Choroid plexus epithelial cell (primary cell): ENCODE measurements at regions not wholly inside any gene's neighbourhood (a gene's known extent, or its start where the extent isn't known, plus 50 kb on each side); places are given as distances from the start of the nearest gene placed in this dataset.

ENCODE experiments used
- DNase-seq: peaks from one replicate; pipeline ENCODE4 v3.0.0-alpha.2; 2010; ENCODE audit warnings: low read depth
- H3K4me3 ChIP-seq: 2 replicates; pipeline ENCODE4 v1.5.1; 2011; ENCODE audit warnings: low read depth, mild to moderate bottlenecking, control low read depth, low read length, moderate library complexity
- TF ChIP-seq, protein P1 (sequence below): conservative IDR thresholded peaks from 2 replicates; pipeline ENCODE4 v1.5.1; 2011; ENCODE audit warnings: low read depth, mild to moderate bottlenecking, control low read depth, inconsistent platforms, low read length, moderate library complexity

DNA sequence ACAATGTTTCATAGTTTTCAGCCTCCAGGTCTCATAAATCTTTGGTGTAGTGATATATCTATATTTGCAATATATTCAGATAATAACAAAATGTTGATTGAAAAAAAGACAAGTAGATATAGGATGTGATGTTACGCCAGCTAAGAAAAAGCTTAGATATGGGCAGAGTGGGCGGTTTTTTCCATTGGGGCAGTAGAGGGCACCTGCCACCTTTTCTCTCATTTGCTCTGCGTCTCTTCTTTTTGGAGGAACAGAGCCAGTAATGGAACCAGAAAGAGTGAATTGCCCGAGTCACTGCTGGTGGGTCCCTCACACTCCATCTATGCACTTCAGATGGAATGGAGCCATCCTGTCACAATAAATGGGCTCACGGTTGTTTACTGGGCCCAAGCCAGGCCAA lies 62.1 kb upstream of the FANCC start:
- TF ChIP-seq, protein P1, sequence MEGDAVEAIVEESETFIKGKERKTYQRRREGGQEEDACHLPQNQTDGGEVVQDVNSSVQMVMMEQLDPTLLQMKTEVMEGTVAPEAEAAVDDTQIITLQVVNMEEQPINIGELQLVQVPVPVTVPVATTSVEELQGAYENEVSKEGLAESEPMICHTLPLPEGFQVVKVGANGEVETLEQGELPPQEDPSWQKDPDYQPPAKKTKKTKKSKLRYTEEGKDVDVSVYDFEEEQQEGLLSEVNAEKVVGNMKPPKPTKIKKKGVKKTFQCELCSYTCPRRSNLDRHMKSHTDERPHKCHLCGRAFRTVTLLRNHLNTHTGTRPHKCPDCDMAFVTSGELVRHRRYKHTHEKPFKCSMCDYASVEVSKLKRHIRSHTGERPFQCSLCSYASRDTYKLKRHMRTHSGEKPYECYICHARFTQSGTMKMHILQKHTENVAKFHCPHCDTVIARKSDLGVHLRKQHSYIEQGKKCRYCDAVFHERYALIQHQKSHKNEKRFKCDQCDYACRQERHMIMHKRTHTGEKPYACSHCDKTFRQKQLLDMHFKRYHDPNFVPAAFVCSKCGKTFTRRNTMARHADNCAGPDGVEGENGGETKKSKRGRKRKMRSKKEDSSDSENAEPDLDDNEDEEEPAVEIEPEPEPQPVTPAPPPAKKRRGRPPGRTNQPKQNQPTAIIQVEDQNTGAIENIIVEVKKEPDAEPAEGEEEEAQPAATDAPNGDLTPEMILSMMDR, result no peak
- DNase-seq, result no peak

DNA sequence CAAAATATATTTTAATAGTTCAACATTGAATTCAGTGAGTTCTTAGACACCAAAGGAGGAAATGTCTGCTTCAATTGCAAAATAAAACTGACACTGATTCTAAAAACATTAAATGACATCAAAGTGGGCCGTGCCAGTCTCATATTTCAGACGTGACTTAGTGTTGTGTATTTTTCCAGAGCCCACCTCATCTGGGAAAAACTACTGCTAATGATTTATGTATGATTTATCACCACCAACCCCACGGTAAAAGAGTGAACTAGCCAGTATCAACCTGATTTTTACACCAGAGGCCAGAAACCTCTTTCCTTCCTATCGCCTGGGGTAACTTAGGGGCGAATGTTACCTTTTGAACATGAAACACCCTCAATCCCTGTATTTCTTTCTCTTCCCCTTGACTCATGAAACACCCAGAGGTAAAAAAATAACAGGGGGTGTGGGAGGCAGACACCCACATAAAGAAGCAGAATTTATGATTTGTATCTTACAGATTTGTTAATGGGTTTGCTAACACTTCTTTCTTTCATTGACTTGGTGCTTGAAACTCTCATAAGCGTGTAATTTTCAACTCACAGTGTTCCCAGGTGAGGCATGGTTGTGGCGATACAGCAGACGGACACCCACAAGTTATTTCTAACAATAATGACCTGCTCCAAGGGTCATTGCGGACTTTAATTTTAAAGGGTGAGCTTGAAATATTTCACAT lies 56.4 kb upstream of the FANCC start:
- TF ChIP-seq, protein P1, result no peak
- H3K4me3 ChIP-seq, result no peak overlapping the region
- no peak for DNase-seq

More for the DNA sequence above, 62.1 kb upstream of the FANCC start:
- no peak overlapping the region for H3K4me3 ChIP-seq

DNA sequence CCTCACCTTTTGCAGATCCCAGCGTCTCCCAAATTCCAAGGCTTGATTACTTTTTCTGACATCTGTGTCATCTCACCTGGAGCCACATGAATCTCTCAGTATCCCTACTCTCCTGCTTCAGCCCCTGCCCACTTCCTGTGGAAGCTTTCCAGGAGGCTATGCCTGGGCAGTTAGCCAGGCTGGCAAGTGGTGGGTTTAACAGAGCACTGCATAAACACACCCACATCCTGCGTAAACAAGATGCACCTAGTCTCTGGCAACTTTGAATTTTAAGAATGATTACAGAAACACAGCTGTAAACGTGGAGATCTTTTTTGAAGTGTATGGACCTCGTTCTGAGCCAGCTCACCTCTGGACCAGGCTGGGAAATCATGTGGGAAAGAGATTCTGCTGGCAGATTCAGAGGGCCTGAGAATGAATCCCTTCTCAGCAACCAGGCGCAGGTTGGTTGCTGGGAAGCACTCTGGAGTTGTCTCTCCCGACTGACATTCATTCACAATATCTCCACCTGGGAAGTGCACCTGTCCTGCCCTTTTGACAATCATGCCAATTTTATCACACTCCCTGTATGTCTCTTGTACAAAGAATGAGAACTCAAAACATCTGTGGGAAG lies 55.7 kb upstream of the FANCC start:
- no peak overlapping the region for H3K4me3 ChIP-seq
- TF ChIP-seq, protein P1, result no peak
- DNase-seq, result no peak

DNA sequence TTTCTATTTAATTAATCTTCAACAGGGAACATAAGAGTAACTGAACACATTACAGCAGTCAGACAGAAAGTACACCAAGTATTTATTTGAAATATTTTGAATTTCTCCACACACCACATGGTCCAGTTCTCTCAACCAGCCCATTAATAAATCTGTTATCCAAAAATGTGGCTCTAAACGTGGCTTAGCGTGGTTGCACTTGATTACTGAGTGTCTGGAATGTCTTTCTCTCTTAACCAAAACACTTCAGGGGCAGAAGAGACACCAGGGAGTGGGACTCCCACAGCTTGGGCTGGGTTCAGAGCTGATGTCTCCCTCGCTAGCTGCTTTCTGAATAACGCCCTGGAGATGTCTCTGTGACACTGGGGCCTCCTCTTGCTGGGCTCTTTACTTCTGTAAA lies 52.6 kb upstream of the FANCC start:
- no peak overlapping the region for H3K4me3 ChIP-seq
- TF ChIP-seq, protein P1, result no peak
- DNase-seq, result no peak

DNA sequence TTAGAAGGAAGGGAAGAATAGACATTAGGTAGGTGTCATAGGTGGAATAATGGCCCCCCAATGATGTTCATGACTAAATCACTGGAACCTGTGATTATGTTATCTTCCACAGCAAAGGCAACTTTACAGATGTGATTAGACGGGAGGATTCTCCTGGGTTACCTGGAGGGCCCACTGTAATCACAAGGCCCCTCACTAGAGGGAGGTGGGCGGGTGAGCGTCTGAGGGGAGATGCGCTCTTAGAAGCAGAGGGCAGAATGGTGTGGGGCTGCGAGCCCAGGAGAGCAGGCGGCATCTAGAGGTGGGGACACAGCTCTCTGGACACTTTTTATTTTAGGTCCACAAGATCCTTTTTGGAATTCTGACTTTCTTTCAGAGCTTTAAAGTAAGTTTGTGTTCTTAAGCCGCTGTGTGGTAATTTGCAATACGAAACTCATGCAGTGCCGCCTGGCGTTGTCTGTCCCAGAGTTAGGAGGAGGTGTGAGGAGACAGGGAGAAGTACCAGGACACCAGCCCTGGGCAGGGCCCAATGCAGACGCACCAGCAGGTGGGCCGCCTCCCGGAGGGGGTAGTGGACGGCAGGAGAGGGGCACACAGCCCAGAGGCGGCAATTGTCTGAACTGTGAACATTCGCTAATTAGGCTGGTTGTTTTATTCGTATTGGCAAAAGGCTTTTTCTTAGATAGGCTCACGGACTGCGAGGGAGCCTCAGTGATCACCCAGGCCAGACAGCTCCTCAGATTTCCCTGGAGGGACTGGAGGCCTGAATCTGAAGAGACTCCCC lies 51.1 kb upstream of the FANCC start:
- TF ChIP-seq, protein P1, result no peak
- DNase-seq, result no peak
- H3K4me3 ChIP-seq, result no peak overlapping the region
